Caki2 (cell line): ENCODE measurements at regions not wholly inside any gene's neighbourhood (a gene's known extent, or its start where the extent isn't known, plus 50 kb on each side); places are given as distances from the start of the nearest gene placed in this dataset.
"Not testable (repeated sequence)": the region's sequence is repeated elsewhere in the genome, so short reads cannot be mapped to it uniquely, and the experiment has no call there.

ENCODE experiments used
- DNase-seq: peaks from one replicate; pipeline ENCODE4 v3.0.0-alpha.2; 2015; ENCODE audit warnings: low read depth
- in situ Hi-C: cut with HindIII; loops from 2 replicates; pipeline ENCODE4 v1.10.0; 2016; ENCODE audit warnings: low sequenced_read_pairs, low pct_unique_long_range_greater_than_20kb, mixed read lengths

DNA sequence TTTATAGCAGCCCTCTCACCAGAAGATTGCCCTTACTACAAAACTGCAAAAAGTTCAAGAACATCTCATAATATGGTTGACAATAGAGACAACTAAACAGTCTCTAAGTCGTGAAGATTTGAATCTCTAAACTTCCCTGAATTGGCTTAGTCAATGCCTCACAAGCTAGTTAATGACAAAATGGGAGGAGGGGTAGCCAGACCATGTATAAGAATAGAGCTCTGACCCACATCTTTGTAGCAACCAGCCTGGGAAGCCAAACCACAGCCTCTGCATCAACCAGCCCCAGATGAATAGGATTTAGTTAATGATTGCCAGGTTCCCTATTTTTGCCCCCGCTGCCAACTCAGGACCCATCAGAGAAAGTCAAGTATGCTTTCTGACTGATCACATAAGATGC is 1265.9 kb upstream of the PCDH10 start:
- in situ Hi-C loops, DNase-seq: not testable (repeated sequence)

DNA sequence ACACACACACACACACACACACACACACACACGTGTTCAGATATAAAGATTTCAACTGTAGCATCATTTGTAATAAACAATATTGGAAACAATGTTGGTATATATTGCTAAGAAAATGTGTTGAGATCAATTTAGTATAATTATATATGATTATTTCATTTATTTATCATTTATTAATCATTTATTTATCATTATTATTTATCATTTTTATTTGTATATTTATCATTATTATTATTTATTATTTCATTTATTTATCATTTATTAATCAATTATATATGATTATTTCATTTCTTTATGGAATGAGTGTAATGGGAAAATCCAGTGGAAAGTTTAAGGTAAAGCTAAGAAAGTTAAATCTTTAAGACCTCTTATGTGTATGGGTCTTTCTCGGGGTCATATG is 1223.4 kb upstream of the PCDH10 start:
- DNase-seq, in situ Hi-C loops: not testable (repeated sequence)

DNA sequence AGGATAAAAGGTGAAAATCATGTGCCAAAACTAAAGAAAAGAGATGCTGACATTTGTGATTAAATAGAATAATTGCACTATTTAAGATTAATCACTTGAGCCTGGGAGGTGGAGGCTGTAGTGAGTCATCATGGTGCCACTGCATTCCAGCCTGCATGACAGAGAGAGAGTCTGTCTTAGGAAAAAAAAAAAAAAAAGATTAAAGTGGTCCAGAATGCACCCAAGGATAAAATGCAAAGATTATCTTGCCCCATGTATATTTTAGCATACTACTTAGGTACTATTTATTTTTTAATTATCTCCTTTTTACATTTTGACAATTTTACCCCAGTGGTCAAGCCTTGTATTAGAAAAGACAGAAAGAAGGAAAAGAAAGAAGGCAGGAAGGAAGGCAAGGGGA is 1181.4 kb upstream of the PCDH10 start:
- peak; percentile 53 for DNase-seq
- in situ Hi-C loops, result not testable (repeated sequence)

DNA sequence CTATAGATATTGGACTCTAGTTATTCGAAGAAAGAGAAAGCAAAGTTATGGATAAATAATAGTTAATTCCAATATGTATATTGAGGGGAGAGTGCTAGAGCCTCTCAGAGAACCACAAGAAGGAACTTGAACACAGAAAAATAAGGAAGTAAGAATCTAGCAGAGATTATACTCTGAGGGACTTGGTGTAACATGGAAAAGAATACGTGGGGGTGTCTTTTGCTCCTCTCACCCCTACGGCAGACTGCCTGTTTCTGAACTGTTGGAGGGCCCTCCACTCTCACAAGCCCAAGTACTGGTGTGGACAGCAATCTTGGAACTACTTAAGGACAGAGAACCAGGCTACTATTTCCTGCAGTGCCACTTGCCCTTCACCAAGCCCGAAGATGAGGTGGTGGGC is 1174.4 kb upstream of the PCDH10 start:
- no peak for DNase-seq
- in situ Hi-C loops, result no loop called here

DNA sequence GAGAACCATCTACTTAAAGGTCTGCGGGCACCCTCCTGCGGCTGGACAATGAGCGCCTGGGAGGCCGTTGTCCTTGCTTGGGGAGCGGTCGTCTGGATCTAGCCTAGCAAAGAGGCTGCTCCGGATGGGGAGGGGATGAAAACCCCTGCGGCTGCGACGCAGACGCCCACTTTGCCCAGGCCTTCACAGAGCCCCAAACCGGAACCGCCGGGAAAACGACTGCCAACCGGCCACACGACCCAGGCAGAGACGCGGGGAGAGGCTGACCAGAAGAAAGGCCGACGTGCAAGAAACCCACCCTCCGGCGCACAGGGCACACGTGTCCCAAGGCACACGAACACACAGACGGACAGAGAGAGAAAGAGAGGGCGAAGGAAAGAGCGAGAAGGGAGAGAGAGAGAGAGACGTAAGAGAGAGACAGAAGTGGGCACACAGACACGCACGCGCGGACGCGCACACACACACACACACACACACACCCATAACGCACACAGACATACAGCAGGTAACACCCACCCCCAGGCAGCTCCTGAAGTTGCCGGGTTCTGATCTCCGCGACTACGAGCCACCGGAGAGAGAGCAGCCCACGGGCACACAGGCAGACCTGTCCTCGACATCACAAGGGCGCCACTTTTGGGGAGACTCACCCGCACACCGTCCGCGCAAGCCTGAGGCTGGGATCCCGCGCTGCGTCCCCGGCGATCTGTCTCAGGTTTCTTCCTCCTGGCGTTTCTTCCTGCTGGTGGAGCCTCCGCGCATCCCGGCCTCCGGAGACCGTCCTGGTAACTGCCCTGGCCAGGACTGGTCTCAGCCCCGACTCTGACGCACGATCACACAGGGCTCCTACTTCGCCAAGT is 1173.6 kb upstream of the PCDH10 start:
- DNase-seq, in situ Hi-C loops: not testable (repeated sequence)

DNA sequence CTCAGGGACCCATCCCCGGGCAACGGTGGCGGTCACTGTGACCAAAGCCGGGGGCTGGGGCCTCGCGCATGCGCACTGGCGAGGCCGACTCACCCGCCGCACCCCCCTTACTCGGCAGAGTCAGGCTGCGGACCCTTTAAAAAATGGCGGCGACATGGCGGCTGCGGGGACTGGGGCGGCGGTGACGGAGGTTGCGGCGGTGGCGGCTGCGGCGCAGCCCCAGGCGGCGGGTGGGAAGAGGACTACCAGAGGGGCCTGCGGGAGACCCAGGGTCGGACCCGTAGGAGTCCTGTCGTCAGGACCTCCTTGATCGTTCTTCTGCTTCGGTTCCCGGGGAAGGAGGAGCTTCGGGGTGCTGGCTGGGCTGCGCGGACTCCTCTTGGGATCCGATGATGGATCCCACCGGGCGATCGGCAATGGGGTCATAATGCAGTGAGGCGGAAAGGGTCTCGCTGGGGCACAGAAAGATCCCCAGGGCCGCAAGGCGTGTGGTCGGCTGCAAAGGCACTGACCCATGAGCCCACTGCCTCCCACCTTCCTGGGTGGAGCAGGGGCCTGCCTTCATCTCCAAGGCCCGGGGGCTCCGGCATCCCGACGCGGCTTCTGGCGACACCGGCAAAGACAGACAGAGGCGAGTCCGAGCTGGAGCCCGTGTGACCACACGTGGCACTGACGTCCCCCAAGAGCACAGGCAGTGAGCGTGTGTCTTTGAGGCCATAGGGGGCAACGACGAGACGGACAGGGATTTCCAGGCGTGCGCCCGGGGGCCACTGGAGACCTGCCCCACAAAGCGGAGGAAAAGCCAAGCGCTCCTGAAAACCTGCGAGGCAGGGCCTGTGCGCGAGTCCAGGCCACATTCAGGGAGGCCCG is 1172.7 kb upstream of the PCDH10 start:
- in situ Hi-C loops, DNase-seq: not testable (repeated sequence)

DNA sequence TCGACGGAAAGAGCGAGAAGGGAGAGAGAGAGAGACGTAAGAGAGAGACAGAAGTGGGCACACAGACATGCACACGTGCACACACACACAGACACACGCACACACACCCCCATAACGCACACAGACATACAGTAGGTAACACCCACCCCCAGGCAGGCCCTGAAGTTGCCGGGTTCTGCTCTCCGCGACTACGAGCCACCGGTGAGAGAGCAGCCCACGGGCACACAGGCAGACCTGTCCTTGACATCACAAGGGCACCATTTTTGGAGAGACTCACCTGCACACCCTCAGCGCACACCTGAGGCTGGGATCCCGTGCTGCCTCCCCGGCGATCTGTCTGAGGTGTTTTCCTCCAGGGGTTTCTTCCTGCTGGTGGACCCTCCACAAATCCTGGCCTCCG is 1171.0 kb upstream of the PCDH10 start:
- no peak for DNase-seq
- in situ Hi-C loops, result no loop called here

DNA sequence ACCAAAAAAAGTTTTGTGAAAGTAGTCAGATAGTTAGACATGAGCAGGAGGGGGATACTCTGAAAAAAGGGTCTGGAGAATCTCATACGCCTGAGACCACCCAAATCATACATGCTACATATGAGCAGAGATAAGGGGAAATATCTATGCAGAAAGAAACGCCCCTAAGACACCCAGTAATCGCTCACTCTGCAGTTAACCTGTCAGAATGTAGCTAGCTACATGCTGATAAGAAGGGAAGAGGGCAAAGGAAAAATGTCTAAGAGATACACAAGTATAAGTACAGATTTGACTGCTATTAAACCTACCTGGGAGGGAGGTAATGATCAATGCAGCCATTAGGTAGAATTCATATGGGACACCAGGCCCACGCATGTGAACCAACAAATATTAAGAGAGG is 1159.5 kb upstream of the PCDH10 start:
- no peak for DNase-seq
- in situ Hi-C loops, result no loop called here

DNA sequence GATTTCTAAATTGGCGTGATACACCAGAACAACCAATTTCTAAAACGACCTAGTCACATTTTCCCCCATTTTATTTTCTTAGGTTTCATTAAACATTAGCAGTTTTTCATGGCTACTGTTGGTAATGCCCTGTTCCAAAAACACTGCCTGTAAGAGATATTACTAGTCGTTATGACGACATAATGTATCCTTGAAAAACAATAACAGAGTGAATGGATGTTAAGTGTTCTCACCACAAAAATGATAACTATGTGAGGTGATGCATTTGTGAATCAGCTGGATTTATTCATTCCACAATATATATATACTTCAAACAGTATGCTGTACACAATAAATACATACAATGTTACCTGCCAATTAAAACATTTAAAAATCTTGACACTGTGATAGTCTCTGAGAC is 1147.6 kb upstream of the PCDH10 start:
- peak; percentile 14 for DNase-seq

DNA sequence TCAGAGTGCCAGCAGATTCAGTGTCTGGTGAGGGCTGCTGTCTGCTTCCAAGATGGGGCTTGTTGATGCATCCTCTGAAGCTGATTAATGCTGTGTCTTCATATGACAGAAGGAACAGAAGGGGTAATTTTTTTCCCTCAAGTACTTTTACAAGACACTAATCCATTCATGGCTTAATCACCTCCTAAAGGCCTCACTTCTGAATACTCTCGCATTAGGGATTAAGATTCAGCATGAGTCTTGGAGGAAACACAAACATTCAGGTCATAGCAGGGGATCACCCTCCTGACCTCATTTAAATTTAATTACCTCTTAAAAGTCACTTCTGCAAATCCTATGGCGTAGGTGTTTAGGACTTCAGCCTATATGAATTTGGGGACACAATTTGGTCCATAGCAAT is 1145.5 kb upstream of the PCDH10 start:
- no peak for DNase-seq
- in situ Hi-C loops, result no loop called here

More for the DNA sequence above, 1147.6 kb upstream of the PCDH10 start:
- in situ Hi-C loops, result no loop called here

DNA sequence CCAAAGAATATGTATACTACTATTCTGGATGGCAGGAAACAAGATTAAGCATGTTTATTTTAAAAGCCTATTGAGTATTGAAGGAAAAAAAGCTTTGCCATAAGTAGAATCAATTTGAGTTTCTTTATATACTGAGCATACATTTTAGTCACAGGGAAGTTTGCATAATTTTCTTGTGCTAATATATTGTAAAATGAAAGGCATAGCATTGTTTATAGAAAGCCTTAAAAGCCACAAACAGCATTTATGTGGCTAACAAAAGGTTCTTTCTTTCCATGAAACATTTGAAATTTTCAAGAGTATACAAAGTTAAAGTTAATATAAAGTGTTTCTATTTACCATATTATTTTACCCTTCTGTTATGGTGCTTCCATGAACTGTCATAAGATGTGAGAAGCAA is 1133.8 kb upstream of the PCDH10 start:
- DNase-seq, result no peak
- in situ Hi-C loops, result no loop called here

DNA sequence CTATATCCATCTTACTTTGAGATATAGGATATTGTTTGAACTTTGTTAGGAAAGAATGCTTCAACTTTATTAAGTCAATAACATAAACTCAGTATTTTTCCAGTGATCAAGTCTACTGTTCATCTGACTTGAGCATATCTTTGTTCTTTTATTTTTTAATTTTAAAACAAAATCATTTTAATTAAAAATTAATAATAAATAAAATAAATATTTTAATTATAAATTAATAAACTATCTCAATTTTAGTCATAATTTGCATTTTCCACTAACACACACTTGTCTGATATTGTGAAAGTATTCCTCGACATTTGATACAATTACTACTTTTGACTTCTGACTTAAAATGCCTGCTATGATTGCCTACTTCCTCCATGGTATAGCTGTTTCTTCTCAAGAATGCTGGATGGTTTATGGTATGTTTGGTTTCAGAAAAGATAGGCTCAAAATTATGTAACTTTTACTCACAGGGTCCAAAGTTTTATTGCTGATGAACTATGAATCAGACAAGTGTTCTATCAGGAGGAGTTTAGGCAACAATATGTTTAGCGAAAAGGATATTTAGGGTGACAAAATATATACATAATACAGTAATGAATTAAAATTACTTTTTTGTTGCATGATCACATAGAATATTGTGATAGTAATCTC is 1132.3 kb upstream of the PCDH10 start:
- in situ Hi-C loops, result no loop called here
- DNase-seq, result no peak

DNA sequence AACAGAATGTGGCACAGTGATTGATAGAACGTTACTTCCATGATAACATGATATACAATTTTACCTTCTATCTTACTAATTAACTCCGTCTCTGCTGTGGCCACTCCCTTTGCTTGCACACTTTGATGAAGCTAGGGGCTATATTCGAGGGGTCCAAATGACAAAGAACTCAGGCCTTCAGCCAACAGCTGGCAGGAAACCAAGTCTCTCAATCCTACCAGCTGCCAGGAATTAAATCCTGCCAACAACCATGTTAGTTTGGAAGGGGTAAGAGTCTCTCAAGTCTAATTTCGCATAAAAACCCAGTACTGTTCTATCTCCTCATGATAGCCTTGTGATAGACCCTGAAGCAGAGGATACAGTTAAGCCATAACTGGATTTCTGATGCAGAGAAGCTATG is 1122.9 kb upstream of the PCDH10 start:
- in situ Hi-C loops, result no loop called here

DNA sequence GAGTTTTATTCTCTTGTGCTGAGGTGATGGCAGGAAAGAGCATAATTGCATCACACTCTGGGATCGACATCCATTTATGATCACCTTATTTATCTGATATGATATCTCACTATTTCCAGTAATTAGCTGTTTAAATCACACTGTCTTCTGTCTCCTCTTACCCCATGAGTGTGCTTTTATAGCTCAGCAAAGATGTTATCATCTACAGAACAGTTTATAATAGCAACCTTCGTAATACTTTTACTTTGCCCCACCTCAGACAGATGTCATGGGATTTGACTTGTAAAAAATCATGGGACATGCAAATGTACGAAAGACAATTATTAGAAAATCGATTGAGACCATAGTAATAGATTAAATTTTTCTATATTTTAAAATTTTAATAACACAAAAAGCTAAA is 1122.3 kb upstream of the PCDH10 start:
- no peak for DNase-seq
- in situ Hi-C loops, result no loop called here

More for the DNA sequence above, 1122.9 kb upstream of the PCDH10 start:
- no peak for DNase-seq

DNA sequence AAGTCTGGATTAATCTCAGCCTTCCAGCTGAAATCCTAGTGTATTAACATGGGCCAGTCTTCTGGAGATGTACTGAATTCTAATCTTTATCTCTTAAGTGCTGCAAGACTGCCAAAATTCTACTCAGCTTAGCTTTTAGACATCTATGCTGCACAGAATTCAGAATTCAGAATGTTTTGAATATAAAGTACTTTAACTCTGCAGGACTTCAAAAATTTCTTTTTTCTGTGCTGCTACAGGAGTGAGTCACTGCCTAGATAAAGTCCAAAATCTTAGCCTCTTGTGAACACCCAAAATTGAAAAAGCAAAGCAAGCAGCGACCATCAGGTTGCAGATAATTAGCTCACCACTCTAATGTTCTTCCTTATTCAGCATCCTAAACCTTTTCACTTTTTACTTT is 1092.6 kb upstream of the PCDH10 start:
- in situ Hi-C loops, result no loop called here
- DNase-seq, result no peak

DNA sequence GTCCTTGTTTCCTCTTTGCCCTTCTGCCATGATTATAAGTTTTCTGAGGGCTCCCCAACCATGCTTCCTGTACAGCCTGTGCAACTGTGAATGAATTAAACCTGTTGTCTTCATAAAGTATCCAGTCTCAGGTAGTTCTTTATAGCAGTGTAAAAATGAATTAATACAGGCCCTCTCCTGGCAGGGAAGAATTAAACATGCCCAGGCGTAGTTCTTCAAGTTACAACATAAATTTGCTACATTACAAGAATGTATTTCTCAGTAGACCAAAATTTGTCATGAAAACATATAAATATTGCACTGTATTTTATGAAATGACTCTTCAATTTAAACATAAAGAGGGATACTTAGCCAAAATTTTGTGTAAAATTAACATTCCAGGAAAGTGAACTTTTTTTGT is 1089.9 kb upstream of the PCDH10 start:
- DNase-seq, result no peak
- in situ Hi-C loops, result no loop called here

DNA sequence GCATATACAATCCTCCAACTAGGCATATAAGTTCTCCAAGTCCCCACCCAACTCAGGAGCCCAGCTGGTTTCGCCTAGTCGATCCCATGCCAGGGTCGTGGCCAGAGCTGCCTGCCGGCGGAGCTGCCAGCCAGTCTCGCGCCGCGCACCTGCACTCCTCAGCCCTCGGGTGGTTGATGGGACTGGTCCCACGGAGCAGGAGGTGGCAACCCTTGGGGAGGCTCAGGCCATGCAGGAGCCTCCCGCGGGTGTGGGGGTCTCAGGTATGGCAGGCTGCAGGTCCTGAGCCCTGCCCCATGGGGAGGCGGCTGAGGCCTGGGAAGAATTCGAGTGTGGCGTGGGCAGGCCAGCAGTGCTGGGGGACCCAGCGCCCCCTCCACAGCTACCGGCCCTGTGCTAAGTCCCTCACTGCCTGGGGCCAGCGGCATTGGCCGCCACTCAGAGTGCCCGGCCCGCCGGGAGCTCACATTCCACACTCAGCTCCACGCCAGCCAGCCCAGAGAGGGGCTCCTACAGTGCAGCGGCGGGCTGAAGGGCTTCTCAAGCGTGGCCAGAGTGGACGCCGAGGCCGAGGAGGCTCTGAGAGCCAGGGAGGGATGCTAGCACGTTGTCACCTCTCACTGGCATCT is 1086.4 kb upstream of the PCDH10 start:
- no peak for DNase-seq
- in situ Hi-C loops, result no loop called here

DNA sequence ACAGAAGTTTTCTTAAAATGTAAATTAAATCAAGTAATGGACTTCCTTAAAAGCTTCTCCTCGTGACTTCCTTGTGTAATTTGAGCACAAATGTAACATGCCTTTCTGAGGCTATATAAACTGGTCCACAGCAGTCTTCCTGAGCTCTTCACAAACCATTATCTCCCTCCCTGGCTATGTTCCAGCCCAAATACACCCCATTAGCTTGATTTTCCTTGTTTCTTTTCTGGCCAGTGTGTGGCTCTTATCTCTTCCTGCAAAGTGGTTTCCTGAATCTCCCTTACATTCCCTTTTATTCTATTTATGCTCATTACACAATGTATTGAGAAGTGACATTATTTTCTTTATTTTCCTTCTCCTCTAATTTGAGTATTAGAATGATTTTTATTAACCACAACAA is 1085.3 kb upstream of the PCDH10 start:
- in situ Hi-C loops, result no loop called here

More for the DNA sequence above, 1085.3 kb upstream of the PCDH10 start:
- DNase-seq, result no peak
